ENCODE measurements at regions not wholly inside any gene's neighbourhood (a gene's known extent, or its start where the extent isn't known, plus 50 kb on each side); places are given as distances from the start of the nearest gene placed in this dataset.

GRCh38 chr18:69250305-69251151 is 150.2 kb upstream of the DOK6 start:
- Histone ChIP-seq H3K27ac (ENCODE audit: low read length) (no peak overlapping the region), H3K4me3 (ENCODE audit: low read length) (no peak overlapping the region), H2AFZ (ENCODE audit: low read depth, low read length) (no peak overlapping the region), H3F3A (ENCODE audit: insufficient read depth, low read length, poor library complexity, severe bottlenecking) (no peaks in the 10 kb centered on the region), H3K4me2 (ENCODE audit: low read length) (no peak overlapping the region), H3K9ac (ENCODE audit: low read length) (no peak overlapping the region), H3K27me3 (ENCODE audit: insufficient read depth, low read depth, low read length) (peaks cover 6% of the 10 kb centered on the region), H3K79me2 (replicated peaks; ENCODE audit: insufficient read depth, low read length) (no peaks in the 10 kb centered on the region), H3K9me2 (ENCODE audit: insufficient read depth, low read length) (no peaks in the 10 kb centered on the region), H3K9me3 (ENCODE audit: low read length) (no peaks in the 10 kb centered on the region), H4K20me1 (ENCODE audit: insufficient read depth) (no peaks in the 10 kb centered on the region), H3K36me3 (ENCODE audit: insufficient read depth, low read length) (no peaks in the 10 kb centered on the region)
- TF ChIP-seq RAD21 (conservative IDR thresholded peaks at IDR 0.05) = no peak

GRCh38 chr18:69257861-69258458 is 142.7 kb upstream of the DOK6 start:
- H4K20me1 ChIP-seq (ENCODE audit: insufficient read depth) = no peaks in the 10 kb centered on the region
- H3K9me2 ChIP-seq (ENCODE audit: insufficient read depth, low read length) = no peaks in the 10 kb centered on the region
- no peaks in the 10 kb centered on the region for H3F3A ChIP-seq (ENCODE audit: insufficient read depth, low read length, poor library complexity, severe bottlenecking)
- H3K27ac ChIP-seq (ENCODE audit: low read length) = no peak overlapping the region
- H3K4me2 ChIP-seq (ENCODE audit: low read length) = no peak overlapping the region
- no peaks in the 10 kb centered on the region for H3K9me3 ChIP-seq (ENCODE audit: low read length)
- H3K27me3 ChIP-seq (ENCODE audit: insufficient read depth, low read depth, low read length) = no peaks in the 10 kb centered on the region
- H2AFZ ChIP-seq (ENCODE audit: low read depth, low read length) = no peak overlapping the region
- no peaks in the 10 kb centered on the region for H3K36me3 ChIP-seq (ENCODE audit: insufficient read depth, low read length)
- H3K4me3 ChIP-seq (ENCODE audit: low read length) = no peak overlapping the region
- no peak overlapping the region for H3K9ac ChIP-seq (ENCODE audit: low read length)
- no peaks in the 10 kb centered on the region for H3K79me2 ChIP-seq (replicated peaks; ENCODE audit: insufficient read depth, low read length)
- TF ChIP-seq SMC3 (conservative IDR thresholded peaks at IDR 0.05; ENCODE audit: poor library complexity) (no peak), TAF1 (IDR thresholded peaks at IDR 0.05; ENCODE audit: low read depth) (no peak), POLR2AphosphoS5 (IDR thresholded peaks at IDR 0.05) (no peak), EZH2 (IDR thresholded peaks at IDR 0.05; ENCODE audit: borderline replicate concordance, insufficient read depth, low read length, poor library complexity, severe bottlenecking) (no peak), MXI1 (conservative IDR thresholded peaks at IDR 0.05; ENCODE audit: poor library complexity, severe bottlenecking) (no peak), REST (IDR thresholded peaks at IDR 0.05; ENCODE audit: borderline replicate concordance) (no peak), CTCF (IDR thresholded peaks at IDR 0.05; ENCODE audit: poor library complexity, severe bottlenecking) (no peak), RAD21 (conservative IDR thresholded peaks at IDR 0.05) (no peak), EP300 (conservative IDR thresholded peaks at IDR 0.05; ENCODE audit: poor library complexity, severe bottlenecking) (no peak)

All from neural cell (in vitro differentiated cells).